IMR-90 (cell line): ENCODE measurements at regions not wholly inside any gene's neighbourhood (a gene's known extent, or its start where the extent isn't known, plus 50 kb on each side); places are given as distances from the start of the nearest gene placed in this dataset.

ENCODE experiments used
- NFE2L2 ChIP-seq: fragments of 150-350 bp; IDR thresholded peaks from 2 replicates; pipeline ENCODE4 v1.6.1; 2016; ENCODE audit warnings: low read depth, mild to moderate bottlenecking, low read length
- POLR2A ChIP-seq: IDR thresholded peaks from 2 replicates; pipeline ENCODE4 v1.6.1; 2012; ENCODE audit warnings: mild to moderate bottlenecking, low read depth, low read length
- RCOR1 ChIP-seq: IDR thresholded peaks from 2 replicates; pipeline ENCODE4 v1.6.1; 2012; ENCODE audit warnings: mild to moderate bottlenecking, low read length, improper control_type of control experiment; ENCODE audit not compliant: insufficient replicate concordance
- TF ChIP-seq, protein P1 (sequence below): conservative IDR thresholded peaks from 2 replicates; pipeline ENCODE4 v1.5.1; 2012; ENCODE audit warnings: mild to moderate bottlenecking, low read depth, low read length, improper control_type of control experiment
- TF ChIP-seq, protein P2 (sequence below): fragments of 150-350 bp; IDR thresholded peaks from 2 replicates; pipeline ENCODE4 v1.6.1; 2016; ENCODE audit warnings: low read depth, mild to moderate bottlenecking, low read length, moderate library complexity, borderline replicate concordance

DNA sequence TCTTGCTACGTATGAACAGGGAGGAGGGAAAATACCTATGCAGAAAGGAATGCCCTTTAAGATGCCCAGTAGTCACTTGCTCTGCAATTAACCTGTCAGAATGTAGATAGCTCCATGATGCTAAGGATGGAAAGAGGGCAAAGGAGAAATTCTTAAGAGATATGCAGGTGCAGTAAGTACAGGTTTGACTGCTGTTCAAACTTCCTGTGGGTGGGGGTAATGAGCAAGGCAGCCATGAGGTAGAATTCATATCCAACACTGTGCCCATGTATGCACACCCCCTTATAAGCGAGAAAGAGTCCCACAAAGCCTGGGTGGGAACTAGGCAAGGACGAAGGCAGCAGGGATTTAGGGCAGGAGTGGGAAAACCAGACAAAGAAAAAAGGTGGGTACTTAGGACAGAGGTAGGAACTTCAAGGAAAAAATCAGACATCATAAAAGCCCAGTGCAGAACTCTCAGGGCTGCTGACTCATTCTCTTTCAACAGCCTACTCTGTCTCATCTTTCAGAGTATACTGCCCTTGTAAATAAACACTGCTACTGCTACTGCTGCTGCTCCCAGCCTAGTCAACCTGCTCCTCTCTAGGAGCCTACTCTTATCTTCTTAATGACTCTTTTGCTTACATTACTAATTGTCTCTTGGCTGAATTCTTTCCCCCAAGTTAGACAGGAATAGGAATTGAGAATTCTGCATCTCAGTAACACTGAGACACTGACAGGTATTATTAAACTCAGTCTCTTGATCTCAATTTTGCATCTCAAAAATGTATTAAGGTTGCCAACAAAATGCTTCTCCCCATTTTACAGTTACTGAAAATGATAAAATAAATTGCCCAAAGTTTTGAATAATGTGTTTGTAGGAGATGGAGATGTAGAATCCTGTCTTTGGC lies 189.0 kb downstream of the PTH2R start:
- no peak for TF ChIP-seq POLR2A
- no peak for TF ChIP-seq RCOR1
- no peak for TF ChIP-seq NFE2L2
- TF ChIP-seq, protein P1, sequence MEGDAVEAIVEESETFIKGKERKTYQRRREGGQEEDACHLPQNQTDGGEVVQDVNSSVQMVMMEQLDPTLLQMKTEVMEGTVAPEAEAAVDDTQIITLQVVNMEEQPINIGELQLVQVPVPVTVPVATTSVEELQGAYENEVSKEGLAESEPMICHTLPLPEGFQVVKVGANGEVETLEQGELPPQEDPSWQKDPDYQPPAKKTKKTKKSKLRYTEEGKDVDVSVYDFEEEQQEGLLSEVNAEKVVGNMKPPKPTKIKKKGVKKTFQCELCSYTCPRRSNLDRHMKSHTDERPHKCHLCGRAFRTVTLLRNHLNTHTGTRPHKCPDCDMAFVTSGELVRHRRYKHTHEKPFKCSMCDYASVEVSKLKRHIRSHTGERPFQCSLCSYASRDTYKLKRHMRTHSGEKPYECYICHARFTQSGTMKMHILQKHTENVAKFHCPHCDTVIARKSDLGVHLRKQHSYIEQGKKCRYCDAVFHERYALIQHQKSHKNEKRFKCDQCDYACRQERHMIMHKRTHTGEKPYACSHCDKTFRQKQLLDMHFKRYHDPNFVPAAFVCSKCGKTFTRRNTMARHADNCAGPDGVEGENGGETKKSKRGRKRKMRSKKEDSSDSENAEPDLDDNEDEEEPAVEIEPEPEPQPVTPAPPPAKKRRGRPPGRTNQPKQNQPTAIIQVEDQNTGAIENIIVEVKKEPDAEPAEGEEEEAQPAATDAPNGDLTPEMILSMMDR = no peak
- TF ChIP-seq, protein P2, sequence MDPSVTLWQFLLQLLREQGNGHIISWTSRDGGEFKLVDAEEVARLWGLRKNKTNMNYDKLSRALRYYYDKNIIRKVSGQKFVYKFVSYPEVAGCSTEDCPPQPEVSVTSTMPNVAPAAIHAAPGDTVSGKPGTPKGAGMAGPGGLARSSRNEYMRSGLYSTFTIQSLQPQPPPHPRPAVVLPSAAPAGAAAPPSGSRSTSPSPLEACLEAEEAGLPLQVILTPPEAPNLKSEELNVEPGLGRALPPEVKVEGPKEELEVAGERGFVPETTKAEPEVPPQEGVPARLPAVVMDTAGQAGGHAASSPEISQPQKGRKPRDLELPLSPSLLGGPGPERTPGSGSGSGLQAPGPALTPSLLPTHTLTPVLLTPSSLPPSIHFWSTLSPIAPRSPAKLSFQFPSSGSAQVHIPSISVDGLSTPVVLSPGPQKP = no peak
